Mesendoderm (in vitro differentiated cells): ENCODE measurements at regions not wholly inside any gene's neighbourhood (a gene's known extent, or its start where the extent isn't known, plus 50 kb on each side); places are given as distances from the start of the nearest gene placed in this dataset.
A peak's percentile ranks its signal among the peaks of the same experiment; 100 is the strongest.

Source experiments
- DNase-seq: peaks from one replicate; pipeline ENCODE4 v3.0.0; 2013
- H2AK5ac ChIP-seq: 2 replicates; pipeline ENCODE4 v1.6.1; 2013; ENCODE audit warnings: low read length, inconsistent platforms
- H2BK120ac ChIP-seq: 2 replicates; pipeline ENCODE4 v1.6.1; 2013; ENCODE audit warnings: low read depth, mild to moderate bottlenecking, low read length, moderate library complexity, mixed read lengths
- H2BK15ac ChIP-seq: replicated peaks from 2 replicates; pipeline ENCODE4 v1.6.1; 2013; ENCODE audit warnings: low read depth, mild to moderate bottlenecking, moderate library complexity
- H2BK5ac ChIP-seq: 2 replicates; pipeline ENCODE4 v1.6.1; 2013; ENCODE audit warnings: low read length, inconsistent platforms
- H3K18ac ChIP-seq: 2 replicates; pipeline ENCODE4 v1.6.1; 2013; ENCODE audit warnings: mild to moderate bottlenecking, low read length, mixed read lengths
- H3K23ac ChIP-seq: one replicate; pipeline ENCODE4 v1.6.1; 2013; ENCODE audit warnings: low read length
- H3K27ac ChIP-seq: 2 replicates; pipeline ENCODE4 v1.5.1; 2013; ENCODE audit warnings: low read depth, mild to moderate bottlenecking, inconsistent platforms, low read length, moderate library complexity
- H3K27me3 ChIP-seq: 2 replicates; pipeline ENCODE4 v1.6.1; 2013; ENCODE audit warnings: low read length, control low read depth, mild to moderate bottlenecking, inconsistent platforms; ENCODE audit not compliant: insufficient read depth, poor library complexity
- H3K36me3 ChIP-seq: 2 replicates; pipeline ENCODE4 v1.6.1; 2013; ENCODE audit warnings: low read length, inconsistent platforms; ENCODE audit not compliant: control insufficient read depth, insufficient read depth
- H3K4ac ChIP-seq: one replicate; pipeline ENCODE4 v1.6.1; 2013; ENCODE audit warnings: low read depth, mild to moderate bottlenecking, low read length, moderate library complexity
- H3K4me1 ChIP-seq: 2 replicates; pipeline ENCODE4 v1.6.1; 2013; ENCODE audit warnings: low read depth, low read length, inconsistent platforms; ENCODE audit not compliant: control insufficient read depth
- H3K4me2 ChIP-seq: 2 replicates; pipeline ENCODE4 v1.6.1; 2013; ENCODE audit warnings: low read length
- H3K4me3 ChIP-seq: 2 replicates; pipeline ENCODE4 v1.5.1; 2013; ENCODE audit warnings: mild to moderate bottlenecking, low read length
- H3K56ac ChIP-seq: one replicate; pipeline ENCODE4 v1.6.1; 2013; ENCODE audit warnings: low read length
- H3K79me1 ChIP-seq: 2 replicates; pipeline ENCODE4 v1.6.1; 2013; ENCODE audit warnings: low read length, inconsistent platforms
- H3K79me2 ChIP-seq: 2 replicates; pipeline ENCODE4 v1.6.1; 2013; ENCODE audit warnings: mild to moderate bottlenecking, low read length; ENCODE audit not compliant: control insufficient read depth, insufficient read depth
- H3K9ac ChIP-seq: 2 replicates; pipeline ENCODE4 v1.6.1; 2013; ENCODE audit warnings: low read length, inconsistent platforms
- H4K5ac ChIP-seq: one replicate; pipeline ENCODE4 v1.6.1; 2013; ENCODE audit warnings: low read length
- H4K8ac ChIP-seq: one replicate; pipeline ENCODE4 v1.6.1; 2013; ENCODE audit warnings: low read depth, mild to moderate bottlenecking, control low read depth, low read length, moderate library complexity
- WGBS: extraction: QIAGEN DNeasy Blood & Tissue Kit; methylation state at CpG from one replicate; pipeline ENCODE4 v1.1.7; 2013; ENCODE audit warnings: low lambda C conversion rate, missing lambda C conversion rate; ENCODE audit not compliant: insufficient coverage; ENCODE audit errors: extremely low coverage; 5-methylcytosine and 5-hydroxymethylcytosine counted together

DNA sequence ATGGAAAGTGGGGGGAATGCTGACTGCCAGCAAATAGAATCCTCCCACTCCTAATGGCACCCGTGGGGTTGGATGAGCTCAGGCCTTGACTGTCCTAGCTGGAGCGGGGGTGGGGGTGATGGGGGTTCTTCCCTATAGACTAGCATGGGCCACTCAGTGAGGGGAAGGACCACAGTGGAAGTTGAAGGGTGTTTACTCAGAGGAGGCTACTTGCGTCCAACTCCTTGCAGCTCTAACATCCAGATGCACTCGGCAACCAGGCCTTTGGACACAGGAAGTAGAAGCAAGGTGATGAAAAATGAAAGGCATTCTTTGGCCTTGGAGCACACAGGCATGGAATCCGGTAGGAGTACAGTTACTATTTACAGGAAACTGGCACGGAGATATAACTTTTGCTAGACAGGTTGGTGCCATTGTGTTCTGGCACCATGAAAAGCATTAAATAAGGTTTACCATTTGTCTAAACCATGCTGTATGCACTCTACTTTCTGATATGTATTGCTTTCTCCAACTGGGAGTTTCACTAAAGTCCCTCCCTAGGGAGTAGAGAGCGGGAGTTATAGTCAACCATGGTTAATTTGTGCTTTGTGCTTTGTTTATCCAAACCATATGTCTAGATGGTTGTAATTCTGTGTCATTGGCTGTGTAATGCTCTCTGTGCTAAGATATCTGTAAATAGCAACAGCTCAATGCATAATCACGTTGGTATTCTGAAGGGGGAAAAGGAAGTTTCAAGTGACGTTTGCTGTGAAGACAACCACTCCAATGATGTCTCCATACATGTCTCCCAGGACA, 125.3 kb downstream of the TSHZ3 start:
- Histone ChIP-seq H3K4me2 (no peak overlapping the region), H4K5ac (no peak overlapping the region), H3K79me1 (no peaks in the 10 kb centered on the region), H3K18ac (no peak overlapping the region), H2BK120ac (no peak overlapping the region), H2BK5ac (no peak overlapping the region), H3K4me3 (no peak overlapping the region), H3K79me2 (no peaks in the 10 kb centered on the region), H3K4ac (no peak overlapping the region), H3K27ac (no peak overlapping the region), H3K4me1 (no peaks in the 10 kb centered on the region), H3K9ac (no peak overlapping the region), H3K56ac (no peak overlapping the region), H3K23ac (no peak overlapping the region), H2BK15ac (no peak overlapping the region), H2AK5ac (no peak overlapping the region), H4K8ac (no peak overlapping the region), H3K27me3 (no peaks in the 10 kb centered on the region), H3K36me3 (no peaks in the 10 kb centered on the region)
- no peak for DNase-seq
- WGBS, result no CpG with 5 or more reads among the region's 9 CpGs

DNA sequence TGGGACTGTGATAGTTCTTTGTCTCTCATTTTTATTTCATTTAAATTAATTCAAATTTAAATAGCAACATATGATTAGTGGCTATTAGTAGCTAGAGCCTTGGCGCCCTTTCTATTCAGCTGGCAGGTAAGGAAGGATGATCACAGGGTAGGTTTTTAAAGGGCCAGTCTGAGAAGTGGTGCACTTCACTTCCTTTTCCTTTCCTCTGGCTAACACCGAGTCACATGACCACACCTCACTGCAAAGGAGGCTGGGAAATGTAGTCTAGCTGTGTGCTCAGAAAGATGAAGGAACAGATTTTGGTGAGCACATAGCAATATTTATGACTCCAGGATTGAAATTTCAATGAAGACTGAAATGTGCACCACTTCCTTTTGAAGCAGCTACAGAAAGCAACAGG, 128.7 kb downstream of the TSHZ3 start:
- no peaks in the 10 kb centered on the region for H3K4me1 ChIP-seq
- WGBS, result no CpG with 5 or more reads among the region's 2 CpGs
- H3K4ac ChIP-seq, result no peak overlapping the region
- no peak overlapping the region for H4K8ac ChIP-seq
- no peak overlapping the region for H3K4me2 ChIP-seq
- no peak overlapping the region for H2BK120ac ChIP-seq
- no peak overlapping the region for H2BK15ac ChIP-seq
- H3K23ac ChIP-seq, result no peak overlapping the region
- no peak overlapping the region for H2BK5ac ChIP-seq
- no peak overlapping the region for H3K9ac ChIP-seq
- no peaks in the 10 kb centered on the region for H3K36me3 ChIP-seq
- H3K4me3 ChIP-seq, result no peak overlapping the region
- H3K56ac ChIP-seq, result no peak overlapping the region
- DNase-seq, result peak; percentile 70
- no peak overlapping the region for H2AK5ac ChIP-seq
- H3K79me2 ChIP-seq, result no peaks in the 10 kb centered on the region
- no peak overlapping the region for H4K5ac ChIP-seq
- H3K27ac ChIP-seq, result no peak overlapping the region
- H3K27me3 ChIP-seq, result no peaks in the 10 kb centered on the region
- no peaks in the 10 kb centered on the region for H3K79me1 ChIP-seq
- H3K18ac ChIP-seq, result no peak overlapping the region

DNA sequence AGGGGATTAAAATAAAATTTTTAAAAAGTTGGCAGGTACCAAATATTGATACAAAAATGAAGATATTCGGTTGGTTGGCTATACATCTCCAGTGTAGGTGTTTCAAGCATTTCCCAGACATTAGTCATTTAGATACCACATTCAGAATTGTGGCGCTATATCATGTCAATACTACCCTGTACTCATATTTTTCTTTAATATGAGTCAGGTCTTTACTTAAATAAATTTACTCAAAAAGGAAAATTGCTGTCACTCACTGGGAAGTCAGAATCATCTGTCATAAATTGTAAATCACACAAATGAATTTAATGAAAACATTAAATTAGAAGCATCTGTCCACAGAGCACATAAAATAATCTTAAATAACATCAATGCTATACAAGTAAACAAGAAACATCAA, 134.2 kb downstream of the TSHZ3 start:
- Histone ChIP-seq H3K18ac (no peak overlapping the region), H3K27ac (no peak overlapping the region), H3K27me3 (no peaks in the 10 kb centered on the region), H3K9ac (no peak overlapping the region), H3K56ac (no peak overlapping the region), H2AK5ac (no peak overlapping the region), H3K4me3 (no peak overlapping the region), H3K4me2 (no peak overlapping the region), H3K79me2 (no peaks in the 10 kb centered on the region), H2BK120ac (no peak overlapping the region), H3K36me3 (no peaks in the 10 kb centered on the region), H2BK15ac (no peak overlapping the region), H4K8ac (no peak overlapping the region), H3K23ac (no peak overlapping the region), H3K4me1 (no peaks in the 10 kb centered on the region), H2BK5ac (no peak overlapping the region), H3K79me1 (no peaks in the 10 kb centered on the region), H3K4ac (no peak overlapping the region), H4K5ac (no peak overlapping the region)
- no CpG with 5 or more reads among the region's 2 CpGs for WGBS
- DNase-seq, result no peak

DNA sequence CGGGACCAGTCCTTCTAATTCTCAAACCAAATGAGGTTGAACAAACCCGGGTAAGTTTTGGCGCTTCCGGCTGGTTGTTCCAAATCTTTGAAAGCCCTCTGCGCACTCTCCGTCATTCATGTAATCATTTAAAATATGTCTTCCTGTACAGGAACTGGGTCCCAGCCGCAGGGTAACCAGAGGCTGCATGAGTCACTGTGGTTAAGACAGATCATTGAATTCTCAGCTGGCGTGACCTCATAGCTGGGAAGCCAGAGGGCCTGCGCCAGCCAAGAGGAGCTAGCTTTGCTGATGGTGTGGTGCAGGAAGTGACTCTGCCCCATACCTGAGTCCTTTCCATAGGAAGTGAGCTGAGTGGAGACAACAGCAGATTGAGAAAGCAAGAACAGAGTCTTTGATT, 135.2 kb downstream of the TSHZ3 start:
- WGBS, result no CpG with 5 or more reads among the region's 9 CpGs
- peak; percentile 44 for DNase-seq
- no peak overlapping the region for H3K27ac ChIP-seq

DNA sequence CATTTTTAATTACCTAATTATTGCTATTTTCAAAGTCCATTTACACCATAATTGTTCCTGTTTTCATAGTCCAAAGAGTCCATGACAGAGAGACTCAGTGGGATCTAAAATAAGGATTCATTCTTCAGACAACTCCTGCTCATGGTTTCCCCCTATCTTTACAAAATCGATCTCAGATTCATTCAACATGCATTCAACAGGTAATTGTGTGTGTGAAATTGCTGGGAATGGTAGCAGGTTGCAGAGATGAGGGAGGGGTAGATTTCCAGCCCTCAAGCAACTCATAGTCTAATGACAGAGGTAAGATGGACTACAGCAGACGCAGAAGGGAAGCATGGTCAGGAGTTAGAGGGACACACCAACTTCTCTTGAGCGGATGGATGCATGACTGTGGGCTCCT, 138.1 kb downstream of the TSHZ3 start:
- no peak overlapping the region for H3K4me2 ChIP-seq
- no peaks in the 10 kb centered on the region for H3K79me2 ChIP-seq
- no peak overlapping the region for H3K56ac ChIP-seq
- H3K9ac ChIP-seq, result no peak overlapping the region
- no peaks in the 10 kb centered on the region for H3K4me1 ChIP-seq
- H3K23ac ChIP-seq, result no peak overlapping the region
- no peaks in the 10 kb centered on the region for H3K36me3 ChIP-seq
- H3K18ac ChIP-seq, result no peak overlapping the region
- H2BK15ac ChIP-seq, result no peak overlapping the region
- H2BK120ac ChIP-seq, result no peak overlapping the region
- no peaks in the 10 kb centered on the region for H3K79me1 ChIP-seq
- no peak overlapping the region for H2AK5ac ChIP-seq
- no peak for DNase-seq
- H4K5ac ChIP-seq, result no peak overlapping the region
- no peak overlapping the region for H2BK5ac ChIP-seq
- WGBS, result no CpG with 5 or more reads among the region's 3 CpGs
- no peak overlapping the region for H3K4ac ChIP-seq
- no peaks in the 10 kb centered on the region for H3K27me3 ChIP-seq
- H3K4me3 ChIP-seq, result no peak overlapping the region
- H4K8ac ChIP-seq, result no peak overlapping the region
- H3K27ac ChIP-seq, result no peak overlapping the region

More for the DNA sequence above, 135.2 kb downstream of the TSHZ3 start:
- H3K79me1 ChIP-seq, result no peaks in the 10 kb centered on the region
- no peaks in the 10 kb centered on the region for H3K79me2 ChIP-seq
- no peaks in the 10 kb centered on the region for H3K36me3 ChIP-seq
- H2BK120ac ChIP-seq, result no peak overlapping the region
- H3K4ac ChIP-seq, result no peak overlapping the region
- H4K5ac ChIP-seq, result no peak overlapping the region
- H3K18ac ChIP-seq, result no peak overlapping the region
- no peak overlapping the region for H3K56ac ChIP-seq
- no peak overlapping the region for H3K9ac ChIP-seq
- H3K23ac ChIP-seq, result no peak overlapping the region
- no peak overlapping the region for H4K8ac ChIP-seq
- H3K4me3 ChIP-seq, result no peak overlapping the region
- no peak overlapping the region for H2BK15ac ChIP-seq
- no peaks in the 10 kb centered on the region for H3K27me3 ChIP-seq
- H3K4me1 ChIP-seq, result no peaks in the 10 kb centered on the region
- H2AK5ac ChIP-seq, result no peak overlapping the region
- H2BK5ac ChIP-seq, result no peak overlapping the region
- no peak overlapping the region for H3K4me2 ChIP-seq
